Neural progenitor cell (in vitro differentiated cells): ENCODE measurements at regions not wholly inside any gene's neighbourhood (a gene's known extent, or its start where the extent isn't known, plus 50 kb on each side); places are given as distances from the start of the nearest gene placed in this dataset.
"Not testable (repeated sequence)": the region's sequence is repeated elsewhere in the genome, so short reads cannot be mapped to it uniquely, and the experiment has no call there.

ENCODE experiments used
- CTCF ChIP-seq: fragments of 200-600 bp; sonication (generic); IDR thresholded peaks from 2 replicates; pipeline ENCODE4 v1.5.1; 2017; ENCODE audit warnings: antibody characterized with exemption, mild to moderate bottlenecking
- EZH2 ChIP-seq: fragments of 200-600 bp; sonication (generic); IDR thresholded peaks from 2 replicates; pipeline ENCODE4 v1.6.1; 2017; ENCODE audit warnings: antibody characterized with exemption, mild to moderate bottlenecking, moderate library complexity
- EZH2phosphoT487 ChIP-seq: fragments of 200-600 bp; sonication (generic); IDR thresholded peaks from 2 replicates; pipeline ENCODE4 v1.6.1; 2017; ENCODE audit warnings: antibody characterized with exemption

GRCh38 chr7:81141257-81142205 lies 222.7 kb upstream of the SEMA3C start:
- TF ChIP-seq CTCF, EZH2, EZH2phosphoT487: not testable (repeated sequence)
